Activated T-cell treated with anti-CD3 and anti-CD28 coated beads, Interleukin-2, amount 50 U/mL, for 24 hours (primary cell): ENCODE measurements at regions not wholly inside any gene's neighbourhood (a gene's known extent, or its start where the extent isn't known, plus 50 kb on each side); places are given as distances from the start of the nearest gene placed in this dataset.

Experiments
- DNase-seq: peaks from one replicate; pipeline ENCODE4 v3.0.0-alpha.2; 2020
- H3K27ac Mint-ChIP-seq: 2 replicates; pipeline ENCODE4 v1.8.0; 2020; ENCODE audit warnings: mild to moderate bottlenecking, mixed read lengths
- H3K27me3 Mint-ChIP-seq: 2 replicates; pipeline ENCODE4 v1.8.0; 2020; ENCODE audit warnings: mixed read lengths
- H3K36me3 Mint-ChIP-seq: 2 replicates; pipeline ENCODE4 v1.8.0; 2020; ENCODE audit warnings: low read depth, mixed read lengths
- H3K4me1 Mint-ChIP-seq: 2 replicates; pipeline ENCODE4 v1.8.0; 2020; ENCODE audit warnings: low read depth, mixed read lengths
- H3K4me3 Mint-ChIP-seq: 2 replicates; pipeline ENCODE4 v1.8.0; 2020; ENCODE audit warnings: mild to moderate bottlenecking, moderate library complexity, mixed read lengths
- H3K9me3 Mint-ChIP-seq: 2 replicates; pipeline ENCODE4 v1.8.0; 2020; ENCODE audit warnings: mixed read lengths

- Mint-ChIP-seq H3K4me3 (no peak overlapping the region), H3K4me1 (no peaks in the 10 kb centered on the region), H3K27ac (no peak overlapping the region), H3K27me3 (no peaks in the 10 kb centered on the region), H3K9me3 (peaks cover 1% of the 10 kb centered on the region), H3K36me3 (no peaks in the 10 kb centered on the region)
- no peak for DNase-seq
Observed at GRCh38 chr3:182063742-182064141, 352.0 kb downstream of the SOX2 start.

GRCh38 chr3:182067423-182067822 is 355.7 kb downstream of the SOX2 start:
- Mint-ChIP-seq H3K4me3 (no peak overlapping the region), H3K27ac (no peak overlapping the region), H3K4me1 (no peaks in the 10 kb centered on the region), H3K36me3 (no peaks in the 10 kb centered on the region), H3K27me3 (no peaks in the 10 kb centered on the region), H3K9me3 (peaks cover 1% of the 10 kb centered on the region)
- no peak for DNase-seq

DNA sequence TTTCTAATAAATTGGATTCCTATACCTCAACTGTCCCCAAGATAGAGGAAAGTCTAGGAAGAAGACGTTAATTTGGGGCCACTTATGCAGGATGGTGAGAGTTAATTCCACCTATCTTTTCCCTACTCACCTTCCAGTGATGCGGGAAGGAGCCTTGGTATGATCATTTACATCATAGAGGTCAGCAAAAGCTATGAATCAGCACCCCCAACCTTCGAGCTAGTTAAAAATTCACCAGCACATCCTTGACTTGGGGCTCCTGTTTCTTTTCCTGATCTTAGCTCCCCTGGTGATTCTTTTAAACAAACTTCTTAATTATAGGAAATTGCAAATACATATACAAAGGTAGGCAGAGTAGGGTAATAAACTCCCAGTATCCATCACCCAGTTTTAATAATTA is 366.6 kb downstream of the SOX2 start:
- Mint-ChIP-seq H3K36me3 (no peaks in the 10 kb centered on the region), H3K4me1 (no peaks in the 10 kb centered on the region), H3K27ac (no peak overlapping the region), H3K9me3 (no peaks in the 10 kb centered on the region), H3K27me3 (no peaks in the 10 kb centered on the region), H3K4me3 (no peak overlapping the region)
- no peak for DNase-seq

GRCh38 chr3:182078929-182079328 is 367.2 kb downstream of the SOX2 start:
- Mint-ChIP-seq H3K9me3 (no peaks in the 10 kb centered on the region), H3K4me1 (no peaks in the 10 kb centered on the region), H3K36me3 (no peaks in the 10 kb centered on the region), H3K27ac (no peak overlapping the region), H3K27me3 (no peaks in the 10 kb centered on the region), H3K4me3 (no peak overlapping the region)
- DNase-seq: no peak

GRCh38 chr3:182081096-182081495 is 369.4 kb downstream of the SOX2 start:
- Mint-ChIP-seq H3K9me3 (no peaks in the 10 kb centered on the region), H3K4me1 (no peaks in the 10 kb centered on the region), H3K36me3 (no peaks in the 10 kb centered on the region), H3K4me3 (no peak overlapping the region), H3K27me3 (no peaks in the 10 kb centered on the region), H3K27ac (no peak overlapping the region)
- DNase-seq: no peak

GRCh38 chr3:182083112-182083511 is 371.4 kb downstream of the SOX2 start:
- Mint-ChIP-seq H3K27me3 (no peaks in the 10 kb centered on the region), H3K4me3 (no peak overlapping the region)

DNA sequence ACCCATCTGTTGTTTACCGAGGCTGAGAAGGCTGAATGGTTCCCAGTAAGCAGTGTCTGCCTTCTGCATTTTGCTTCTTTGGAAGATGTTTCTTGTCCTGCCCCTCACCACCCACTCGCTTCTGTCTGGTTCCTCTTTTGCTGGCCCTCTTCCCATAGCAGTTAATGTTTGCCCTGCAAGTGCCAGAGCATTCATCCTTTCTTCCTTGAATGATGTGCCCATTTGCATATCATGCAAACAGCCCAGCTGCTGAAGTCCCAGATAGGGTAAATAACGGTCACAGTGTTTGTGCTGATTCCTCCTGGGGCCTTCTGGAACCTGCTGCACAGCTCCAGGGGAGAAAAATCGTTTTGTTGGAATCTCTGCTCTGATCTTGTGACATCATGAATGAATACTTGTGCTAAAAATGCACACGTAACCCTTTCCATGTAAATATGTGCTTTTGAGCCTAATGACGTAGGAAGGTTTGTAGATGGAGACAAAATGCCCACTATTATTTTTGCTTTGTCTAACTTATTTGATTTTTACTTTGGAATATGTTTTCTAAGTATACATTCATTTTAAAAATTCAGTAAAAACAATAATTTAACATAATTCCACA is 381.0 kb downstream of the SOX2 start:
- DNase-seq: no peak
- Mint-ChIP-seq H3K27ac (no peak overlapping the region), H3K9me3 (peaks cover 2% of the 10 kb centered on the region), H3K27me3 (no peaks in the 10 kb centered on the region), H3K4me1 (no peaks in the 10 kb centered on the region), H3K4me3 (no peak overlapping the region), H3K36me3 (no peaks in the 10 kb centered on the region)

More at GRCh38 chr3:182083112-182083511, 371.4 kb downstream of the SOX2 start:
- Mint-ChIP-seq H3K27ac (no peak overlapping the region), H3K9me3 (no peaks in the 10 kb centered on the region), H3K36me3 (no peaks in the 10 kb centered on the region), H3K4me1 (no peaks in the 10 kb centered on the region)
- DNase-seq: no peak

GRCh38 chr3:182094321-182094720 is 382.6 kb downstream of the SOX2 start:
- Mint-ChIP-seq H3K9me3 (peaks cover 2% of the 10 kb centered on the region), H3K36me3 (no peaks in the 10 kb centered on the region), H3K4me3 (no peak overlapping the region)

GRCh38 chr3:182104881-182105280 is 393.2 kb downstream of the SOX2 start:
- H3K4me1 Mint-ChIP-seq: no peaks in the 10 kb centered on the region
- peaks cover 5% of the 10 kb centered on the region for H3K9me3 Mint-ChIP-seq
- no peaks in the 10 kb centered on the region for H3K27me3 Mint-ChIP-seq
- H3K4me3 Mint-ChIP-seq: no peak overlapping the region
- H3K36me3 Mint-ChIP-seq: no peaks in the 10 kb centered on the region
- H3K27ac Mint-ChIP-seq: no peak overlapping the region
- DNase-seq: no peak

More at GRCh38 chr3:182094321-182094720, 382.6 kb downstream of the SOX2 start:
- no peaks in the 10 kb centered on the region for H3K4me1 Mint-ChIP-seq
- H3K27ac Mint-ChIP-seq: no peak overlapping the region
- H3K27me3 Mint-ChIP-seq: no peaks in the 10 kb centered on the region
- no peak for DNase-seq

- Mint-ChIP-seq H3K4me3 (no peak overlapping the region), H3K4me1 (no peaks in the 10 kb centered on the region), H3K36me3 (no peaks in the 10 kb centered on the region), H3K27me3 (no peaks in the 10 kb centered on the region), H3K9me3 (peaks cover 4% of the 10 kb centered on the region), H3K27ac (no peak overlapping the region)
- no peak for DNase-seq
Observed at GRCh38 chr3:182105875-182106274, 394.1 kb downstream of the SOX2 start.

DNA sequence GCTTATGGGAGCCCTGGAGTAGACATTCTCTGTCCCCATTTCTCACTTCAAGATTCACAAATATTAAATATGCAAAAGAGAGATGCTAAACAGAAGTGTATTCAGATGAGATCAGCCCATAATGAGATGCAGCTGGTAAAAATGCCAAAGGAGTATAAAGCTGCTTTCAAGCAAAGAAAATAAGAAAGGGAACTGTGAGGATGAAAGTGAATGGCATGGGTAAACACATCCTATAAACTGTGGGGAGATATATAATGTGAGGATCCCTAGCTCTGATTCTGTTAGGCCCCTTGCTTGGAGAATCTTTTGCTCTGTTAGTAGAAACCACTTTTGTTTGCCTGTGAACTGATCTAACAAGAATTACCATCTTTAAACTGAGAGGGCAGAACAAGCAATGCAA is 396.6 kb downstream of the SOX2 start:
- no peak for DNase-seq
- Mint-ChIP-seq H3K27ac (no peak overlapping the region), H3K4me3 (no peak overlapping the region), H3K9me3 (no peaks in the 10 kb centered on the region), H3K36me3 (no peaks in the 10 kb centered on the region), H3K4me1 (no peaks in the 10 kb centered on the region), H3K27me3 (no peaks in the 10 kb centered on the region)

GRCh38 chr3:182111967-182112366 is 400.2 kb downstream of the SOX2 start:
- no peaks in the 10 kb centered on the region for H3K27me3 Mint-ChIP-seq
- H3K27ac Mint-ChIP-seq: no peak overlapping the region
- H3K4me1 Mint-ChIP-seq: no peaks in the 10 kb centered on the region
- H3K9me3 Mint-ChIP-seq: no peaks in the 10 kb centered on the region
- H3K4me3 Mint-ChIP-seq: no peak overlapping the region
- DNase-seq: no peak
- no peaks in the 10 kb centered on the region for H3K36me3 Mint-ChIP-seq

- Mint-ChIP-seq H3K4me3 (no peak overlapping the region), H3K27me3 (no peaks in the 10 kb centered on the region), H3K27ac (no peak overlapping the region), H3K36me3 (no peaks in the 10 kb centered on the region), H3K9me3 (no peaks in the 10 kb centered on the region), H3K4me1 (no peaks in the 10 kb centered on the region)
- DNase-seq: no peak
Observed at GRCh38 chr3:182115328-182116015, 403.7 kb downstream of the SOX2 start.

DNA sequence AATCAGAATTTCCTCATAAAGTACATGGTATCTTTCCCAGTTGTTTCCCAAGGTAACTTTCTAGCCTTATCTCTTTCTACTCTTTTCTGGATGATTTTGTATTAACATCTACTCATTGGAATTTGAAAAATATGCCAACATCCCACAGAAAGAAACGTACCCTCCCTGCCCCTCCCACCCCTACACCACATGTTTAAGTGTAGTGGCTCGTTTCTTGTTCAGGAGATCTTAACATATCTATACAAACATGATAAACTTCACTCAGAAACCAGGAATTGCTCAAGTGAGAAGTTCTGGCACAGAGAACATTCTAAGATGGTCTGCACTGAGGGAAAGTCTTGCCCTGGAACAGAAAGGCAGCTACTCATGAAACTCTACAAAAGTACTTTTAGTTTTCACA is 404.7 kb downstream of the SOX2 start:
- Mint-ChIP-seq H3K27ac (no peak overlapping the region), H3K9me3 (no peaks in the 10 kb centered on the region), H3K4me1 (no peaks in the 10 kb centered on the region), H3K36me3 (no peaks in the 10 kb centered on the region), H3K4me3 (no peak overlapping the region), H3K27me3 (no peaks in the 10 kb centered on the region)
- no peak for DNase-seq

DNA sequence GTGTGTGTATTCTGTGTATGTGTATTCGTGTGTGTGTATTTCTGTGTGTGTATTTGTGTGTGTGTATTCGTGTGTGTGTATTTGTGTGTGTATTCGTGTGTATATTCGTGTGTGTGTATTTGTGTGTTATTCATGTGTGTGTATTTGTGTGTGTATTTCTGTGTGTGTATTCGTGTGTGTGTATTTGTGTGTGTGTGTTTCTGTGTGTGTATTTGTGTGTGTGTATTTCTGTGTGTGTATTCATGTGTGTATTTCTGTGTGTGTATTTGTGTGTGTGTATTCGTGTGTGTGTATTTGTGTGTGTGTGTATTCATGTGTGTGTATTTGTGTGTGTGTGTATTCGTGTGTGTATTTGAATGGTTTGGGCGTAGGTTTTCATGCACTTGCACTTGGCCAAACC is 405.4 kb downstream of the SOX2 start:
- H3K9me3 Mint-ChIP-seq: no peaks in the 10 kb centered on the region
- no peak overlapping the region for H3K4me3 Mint-ChIP-seq
- H3K27me3 Mint-ChIP-seq: no peaks in the 10 kb centered on the region
- no peaks in the 10 kb centered on the region for H3K4me1 Mint-ChIP-seq
- no peaks in the 10 kb centered on the region for H3K36me3 Mint-ChIP-seq
- no peak overlapping the region for H3K27ac Mint-ChIP-seq
- no peak for DNase-seq
